IMR-90 (cell line): ENCODE measurements at regions not wholly inside any gene's neighbourhood (a gene's known extent, or its start where the extent isn't known, plus 50 kb on each side); places are given as distances from the start of the nearest gene placed in this dataset.

Experiments used
- ATAC-seq: fragments of 200-7000 bp; cut with Tn5 transposase; 2 replicates; pipeline ENCODE4 v1.9.1; 2020; ENCODE audit warnings: low read depth, mild to moderate bottlenecking, moderate library complexity
- BruUV-seq: library from RNA; stranded (reverse); fragments of 400-500 nt; replicated peaks from 2 replicates; lab custom pipeline; 2021; lab: Mats Ljungman, UMichigan
- CTCF ChIA-PET: fragments of 300-600 bp; formaldehyde crosslinking; extraction: SDS; loops from one replicate; lab custom pipeline; 2021; ENCODE audit warnings: antibody characterized with exemption; lab: Yijun Ruan, JAX
- POLR2A ChIA-PET: fragments of 300-600 bp; sonication (Branson Sonifier 250); formaldehyde crosslinking; loops from one replicate; lab custom pipeline; 2022; ENCODE audit warnings: antibody characterized with exemption; ENCODE audit not compliant: unreplicated experiment; lab: Charles Lee
- DNase-seq: peaks from one replicate; pipeline ENCODE4 v3.0.0; 2013
- H2AFZ ChIP-seq: replicated peaks from 2 replicates; pipeline ENCODE3; 2013; ENCODE audit warnings: low read length, mild to moderate bottlenecking; ENCODE audit not compliant: poor library complexity
- H2AK5ac ChIP-seq: 2 replicates; pipeline ENCODE4 v1.6.1; 2013; ENCODE audit warnings: low read depth, low read length, inconsistent platforms
- H2AK9ac ChIP-seq: replicated peaks from 2 replicates; pipeline ENCODE3; 2013; ENCODE audit warnings: mild to moderate bottlenecking, low read depth, low read length, moderate library complexity; ENCODE audit not compliant: poor library complexity
- H2BK120ac ChIP-seq: 2 replicates; pipeline ENCODE4 v1.6.1; 2013; ENCODE audit warnings: low read depth, low read length, inconsistent platforms
- H2BK15ac ChIP-seq: 3 replicates; pipeline ENCODE4 v1.6.1; 2013; ENCODE audit warnings: low read depth, low read length, inconsistent platforms
- H2BK20ac ChIP-seq: 2 replicates; pipeline ENCODE4 v1.6.1; 2013; ENCODE audit warnings: low read depth, mild to moderate bottlenecking, inconsistent platforms, low read length, moderate library complexity
- H2BK5ac ChIP-seq: 2 replicates; pipeline ENCODE4 v1.6.1; 2013; ENCODE audit warnings: mild to moderate bottlenecking, low read depth, low read length, inconsistent platforms; ENCODE audit not compliant: poor library complexity, severe bottlenecking
- H3K14ac ChIP-seq: replicated peaks from 2 replicates; pipeline ENCODE4 v1.6.1; 2013; ENCODE audit warnings: low read depth, low read length, inconsistent platforms
- H3K18ac ChIP-seq: 2 replicates; pipeline ENCODE4 v1.6.1; 2013; ENCODE audit warnings: low read depth, low read length, control low read depth
- H3K23ac ChIP-seq: 2 replicates; pipeline ENCODE4 v1.6.1; 2013; ENCODE audit warnings: low read depth, low read length, inconsistent platforms
- H3K27ac ChIP-seq: 2 replicates; pipeline ENCODE4 v1.5.1; 2013; ENCODE audit warnings: mild to moderate bottlenecking, control low read depth, low read length; ENCODE audit not compliant: insufficient read depth
- H3K27me3 ChIP-seq: 2 replicates; pipeline ENCODE4 v1.6.1; 2013; ENCODE audit warnings: low read length; ENCODE audit not compliant: control insufficient read depth, insufficient read depth
- H3K36me3 ChIP-seq: 2 replicates; pipeline ENCODE4 v1.6.1; 2013; ENCODE audit warnings: low read length, mixed read lengths; ENCODE audit not compliant: control insufficient read depth, insufficient read depth
- H3K4ac ChIP-seq: 2 replicates; pipeline ENCODE4 v1.6.1; 2013; ENCODE audit warnings: low read depth, low read length, inconsistent platforms
- H3K4me1 ChIP-seq: 2 replicates; pipeline ENCODE4 v1.6.1; 2013; ENCODE audit warnings: low read length, mixed read lengths; ENCODE audit not compliant: control insufficient read depth, insufficient read depth
- H3K4me2 ChIP-seq: 2 replicates; pipeline ENCODE4 v1.6.1; 2013; ENCODE audit warnings: low read depth, mild to moderate bottlenecking, control low read depth, low read length, moderate library complexity
- H3K4me3 ChIP-seq: 2 replicates; pipeline ENCODE4 v1.5.1; 2013; ENCODE audit warnings: low read depth, mild to moderate bottlenecking, control low read depth, low read length, moderate library complexity; ENCODE audit not compliant: insufficient read depth
- H3K56ac ChIP-seq: 2 replicates; pipeline ENCODE4 v1.6.1; 2013; ENCODE audit warnings: low read length, inconsistent platforms; ENCODE audit not compliant: insufficient read depth; ENCODE audit errors: extremely low read depth
- H3K79me1 ChIP-seq, 2 experiments: 2 replicates each; pipeline ENCODE4 v1.6.1; 2013; ENCODE audit warnings: low read length in 2 of 2, inconsistent platforms in 1 of 2, low read depth in 1 of 2
- H3K9ac ChIP-seq: 2 replicates; pipeline ENCODE4 v1.6.1; 2013; ENCODE audit warnings: low read depth, low read length, control low read depth
- H3K9me1 ChIP-seq: 2 replicates; pipeline ENCODE4 v1.6.1; 2013; ENCODE audit warnings: low read length, inconsistent platforms; ENCODE audit not compliant: insufficient read depth
- H3K9me3 ChIP-seq: 2 replicates; pipeline ENCODE4 v1.6.1; 2013; ENCODE audit warnings: low read length; ENCODE audit not compliant: control insufficient read depth, insufficient read depth
- H4K20me1 ChIP-seq: 2 replicates; pipeline ENCODE4 v1.6.1; 2013; ENCODE audit warnings: low read length, inconsistent platforms; ENCODE audit not compliant: insufficient read depth
- H4K5ac ChIP-seq: 2 replicates; pipeline ENCODE4 v1.6.1; 2013; ENCODE audit warnings: mild to moderate bottlenecking, low read depth, low read length, control low read depth
- H4K8ac ChIP-seq, 2 experiments: 2 replicates each; pipeline ENCODE4 v1.6.1; 2013; ENCODE audit warnings: low read depth in 2 of 2, low read length in 2 of 2, control low read depth in 1 of 2, inconsistent platforms in 1 of 2
- H4K91ac ChIP-seq: 2 replicates; pipeline ENCODE4 v1.6.1; 2013; ENCODE audit warnings: low read depth, low read length, inconsistent platforms; ENCODE audit not compliant: insufficient read depth
- BHLHE40 ChIP-seq: fragments of 150-350 bp; IDR thresholded peaks from 2 replicates; pipeline ENCODE4 v1.6.1; 2016; ENCODE audit warnings: mild to moderate bottlenecking, low read depth, low read length
- CHD1 ChIP-seq: IDR thresholded peaks from 2 replicates; pipeline ENCODE4 v1.6.1; 2012; ENCODE audit warnings: low read depth, low read length, improper control_type of control experiment
- FOS ChIP-seq: fragments of 150-350 bp; IDR thresholded peaks from 2 replicates; pipeline ENCODE4 v1.6.1; 2016; ENCODE audit warnings: low read depth, low read length
- MAFK ChIP-seq: IDR thresholded peaks from 2 replicates; pipeline ENCODE4 v1.6.1; 2012; ENCODE audit warnings: low read depth, low read length, improper control_type of control experiment
- RAD21 ChIP-seq: IDR thresholded peaks from 2 replicates; pipeline ENCODE4 v1.6.1; 2012; ENCODE audit warnings: low read length, improper control_type of control experiment
- RCOR1 ChIP-seq: IDR thresholded peaks from 2 replicates; pipeline ENCODE4 v1.6.1; 2012; ENCODE audit warnings: mild to moderate bottlenecking, low read length, improper control_type of control experiment; ENCODE audit not compliant: insufficient replicate concordance
- RFX5 ChIP-seq: IDR thresholded peaks from 2 replicates; pipeline ENCODE4 v1.8.0; 2012; ENCODE audit warnings: low read depth, mild to moderate bottlenecking, low read length, moderate library complexity
- WGBS, 2 experiments: methylation state at CpG; one replicate each; pipeline versions ENCODE4 v1.1.5 to v1.1.7; 2013; ENCODE audit warnings: missing lambda C conversion rate in 2 of 2; ENCODE audit not compliant: insufficient read length in 1 of 2; ENCODE audit errors: extremely low coverage in 2 of 2; 5-methylcytosine and 5-hydroxymethylcytosine counted together
- dilution Hi-C: fragments of 300-500 bp; cut with HindIII; formaldehyde crosslinking; loops from one replicate; pipeline ENCODE4 v1.14.3; 2018; ENCODE audit warnings: low sequenced_read_pairs; ENCODE audit not compliant: unreplicated experiment
- in situ Hi-C: fragments of 300-500 bp; cut with MboI; formaldehyde crosslinking; loops from 3 replicates; pipeline ENCODE4 v1.14.3; 2019; ENCODE audit warnings: low sequenced_read_pairs, inconsistent platforms, mixed read lengths
- intact Hi-C: fragments of 100-400 bp; cut with micrococcal nuclease; formaldehyde crosslinking; loops from 2 replicates; pipeline ENCODE4 v1.10.0; 2022

DNA sequence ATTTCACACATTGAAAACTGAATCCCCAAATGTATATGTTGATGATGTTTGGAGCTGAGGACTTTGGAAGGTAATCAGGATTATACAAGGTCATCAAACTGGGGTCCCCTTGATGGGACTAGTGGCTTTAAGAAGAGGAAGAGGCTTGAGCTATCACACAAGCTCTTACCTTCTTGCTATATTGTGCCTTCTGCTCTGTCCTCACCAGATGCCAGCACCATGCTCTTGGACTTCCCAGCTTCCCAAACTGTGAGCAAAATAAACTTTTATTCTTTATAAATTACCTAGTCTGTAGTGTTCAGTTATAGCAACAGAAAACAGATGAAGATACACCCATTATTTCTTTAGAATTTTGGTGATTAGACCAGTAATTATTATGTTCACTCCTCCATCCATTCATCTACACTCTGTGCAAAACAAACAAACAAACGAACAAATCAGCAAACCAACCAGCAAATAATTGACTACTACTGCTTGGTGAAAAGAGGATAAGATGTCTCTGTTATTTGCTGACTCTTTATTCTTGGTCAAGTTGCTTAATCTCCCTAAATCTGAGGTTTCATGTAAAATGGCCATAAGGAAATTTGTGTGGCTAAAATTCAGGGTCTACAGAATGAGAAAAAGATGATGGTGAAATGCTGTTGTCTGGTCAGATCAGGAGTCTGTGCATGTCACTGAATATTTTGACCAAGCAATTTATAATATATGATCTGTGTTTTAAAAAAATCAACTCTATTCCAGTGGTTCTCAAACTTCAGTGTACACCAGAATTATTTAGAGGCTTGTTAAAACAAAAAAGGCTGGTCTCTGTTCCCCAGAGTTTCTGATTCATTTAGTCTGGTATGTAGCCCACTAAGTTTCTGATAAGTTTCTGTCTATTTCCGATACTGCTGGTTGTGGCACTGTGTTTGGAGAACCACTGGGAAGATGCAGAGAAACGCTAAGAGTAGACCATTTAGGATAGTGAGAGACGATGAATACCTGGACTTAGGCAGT is 854.1 kb downstream of the MAT2B start:
- Histone ChIP-seq H3K18ac (peak overlapping the region; percentile 50), H3K9me1 (peaks cover 9% of the 10 kb centered on the region), H2AK5ac (peak overlapping the region; percentile 54; the same call in 1 of the 2 replicates), H4K91ac (no peak overlapping the region), H3K4ac (peak overlapping the region; percentile 68; the same call in 1 of the 2 replicates), H3K23ac (no peak overlapping the region), H3K56ac (no peak overlapping the region), H2BK20ac (peak overlapping the region; percentile 38; the same call in 1 of the 2 replicates), H3K27ac (peak overlapping the region; percentile 32; the same call in 1 of the 2 replicates), H4K20me1 (no peaks in the 10 kb centered on the region), H2BK5ac (no peak overlapping the region), H3K4me3 (no peak overlapping the region), H2BK15ac (peak overlapping the region; percentile 37; the same call in 1 of the 3 replicates), H3K4me2 (peak overlapping the region; percentile 47), H3K4me1 (peaks cover 6% of the 10 kb centered on the region), H4K8ac (0 out of 4 replicates have a peak overlapping the region, but pooled peaks of 1 of the 2 experiments have one; percentile 11), H3K14ac (no peak overlapping the region), H4K5ac (no peak overlapping the region), H2BK120ac (peak overlapping the region; percentile 52), H3K79me1 (no peaks in the 10 kb centered on the region), H2AK9ac (no peak overlapping the region), H3K9ac (no peak overlapping the region), H3K27me3 (no peaks in the 10 kb centered on the region), H3K36me3 (no peaks in the 10 kb centered on the region), H3K9me3 (no peaks in the 10 kb centered on the region), H2AFZ (no peak overlapping the region)
- WGBS, 2 experiments: 86% methylated on average over 1 of the region's 4 CpGs; no CpG with 5 or more reads in 1 of the 2 experiments
- peak; percentile 53 for ATAC-seq
- ChIA-PET CTCF (no interaction called here), POLR2A (no interaction called here)
- peak; percentile 13 for DNase-seq
- dilution Hi-C loops: no loop called here
- BruUV-seq: no TSS peak
- no peak for TF ChIP-seq RFX5
- TF ChIP-seq BHLHE40: no peak
- no peak for TF ChIP-seq RCOR1
- no peak for TF ChIP-seq CHD1
- TF ChIP-seq MAFK: peak; percentile 35; the same call in 1 of the 2 replicates
- TF ChIP-seq FOS: no peak
- no peak for TF ChIP-seq RAD21
- intact Hi-C loops: loop anchor here (10.0 kb wide), 1 partner anchor 305 kb away; no protein-coding TSS in a partner anchor
- in situ Hi-C loops: no loop called here
